HepG2 (cell line): ENCODE measurements at regions not wholly inside any gene's neighbourhood (a gene's known extent, or its start where the extent isn't known, plus 50 kb on each side); places are given as distances from the start of the nearest gene placed in this dataset.

Experiments
- EZH2 ChIP-seq: conservative IDR thresholded peaks from 2 replicates; pipeline ENCODE4 v1.6.1; 2012; ENCODE audit warnings: mild to moderate bottlenecking, low read depth, low read length, moderate library complexity
- GMEB2 ChIP-seq: IDR thresholded peaks from 2 replicates; pipeline ENCODE4 v1.6.1; 2016; ENCODE audit warnings: missing biosample characterization, missing genetic modification reagents, low read depth
- KDM5B ChIP-seq: sonication (generic); formaldehyde crosslinking; IDR thresholded peaks from 2 replicates; pipeline ENCODE4 v1.4.0; 2020; ENCODE audit warnings: missing genetic modification reagents, mild to moderate bottlenecking, borderline replicate concordance
- POLR2A ChIP-seq, 2 experiments: IDR thresholded peaks; 2 replicates each; pipeline ENCODE4 v1.6.1; 2011; ENCODE audit warnings: low read depth in 2 of 2, low read length in 2 of 2, mild to moderate bottlenecking in 1 of 2, moderate library complexity in 1 of 2; ENCODE audit not compliant: insufficient read depth in 1 of 2
- SP1 ChIP-seq, 2 experiments: fragments of 450-650 bp in 1 of 2; sonication (generic) in 1 of 2; formaldehyde crosslinking in 1 of 2; IDR thresholded peaks; 2 replicates each; pipeline versions ENCODE4 v1.4.0 to v1.6.1; 2016 to 2020; ENCODE audit warnings: missing genetic modification reagents in 1 of 2
- ZNF776 ChIP-seq: sonication (generic); formaldehyde crosslinking; IDR thresholded peaks from 2 replicates; pipeline ENCODE4 v1.4.0; 2020; ENCODE audit warnings: mild to moderate bottlenecking, missing genetic modification reagents

- TF ChIP-seq POLR2A (IDR thresholded peaks at IDR 0.05; ENCODE audit: insufficient read depth in 1 of 2, low read depth in 2 of 2, low read length in 2 of 2) (no peak), EZH2 (no peak), ZNF776 (CRISPR knock-in tag) (no peak), SP1 (IDR thresholded peaks at IDR 0.05) (no peak), SP1 (CRISPR knock-in tag; IDR thresholded peaks at IDR 0.05) (no peak), KDM5B (no peak), GMEB2 (CRISPR knock-in tag) (no peak)
Measured at GRCh38 chr2:144619760-144620159, 99.8 kb upstream of the ZEB2 start.
